ENCODE measurements at regions not wholly inside any gene's neighbourhood (a gene's known extent, or its start where the extent isn't known, plus 50 kb on each side); places are given as distances from the start of the nearest gene placed in this dataset.

DNA sequence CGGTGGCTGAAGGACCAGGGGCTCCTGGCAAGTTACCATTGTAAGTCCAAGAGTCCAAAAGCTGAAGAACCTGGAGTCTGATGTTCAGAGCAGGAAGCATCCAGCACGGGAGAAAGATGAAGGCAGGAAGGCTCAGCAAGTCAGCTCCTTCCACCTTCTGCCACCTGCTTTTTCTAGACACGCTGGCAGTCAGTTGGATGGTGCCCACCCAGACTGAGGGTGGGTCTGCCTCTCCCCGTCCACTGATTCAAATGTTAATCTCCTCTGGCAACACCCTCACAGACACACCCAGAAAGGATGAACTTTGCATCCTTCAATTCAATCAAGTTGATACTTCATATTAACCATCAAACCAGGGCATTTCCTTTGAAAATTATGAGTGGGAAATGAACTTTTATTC is 1272.4 kb upstream of the TMEM132C start:
- TF ChIP-seq, protein P1, sequence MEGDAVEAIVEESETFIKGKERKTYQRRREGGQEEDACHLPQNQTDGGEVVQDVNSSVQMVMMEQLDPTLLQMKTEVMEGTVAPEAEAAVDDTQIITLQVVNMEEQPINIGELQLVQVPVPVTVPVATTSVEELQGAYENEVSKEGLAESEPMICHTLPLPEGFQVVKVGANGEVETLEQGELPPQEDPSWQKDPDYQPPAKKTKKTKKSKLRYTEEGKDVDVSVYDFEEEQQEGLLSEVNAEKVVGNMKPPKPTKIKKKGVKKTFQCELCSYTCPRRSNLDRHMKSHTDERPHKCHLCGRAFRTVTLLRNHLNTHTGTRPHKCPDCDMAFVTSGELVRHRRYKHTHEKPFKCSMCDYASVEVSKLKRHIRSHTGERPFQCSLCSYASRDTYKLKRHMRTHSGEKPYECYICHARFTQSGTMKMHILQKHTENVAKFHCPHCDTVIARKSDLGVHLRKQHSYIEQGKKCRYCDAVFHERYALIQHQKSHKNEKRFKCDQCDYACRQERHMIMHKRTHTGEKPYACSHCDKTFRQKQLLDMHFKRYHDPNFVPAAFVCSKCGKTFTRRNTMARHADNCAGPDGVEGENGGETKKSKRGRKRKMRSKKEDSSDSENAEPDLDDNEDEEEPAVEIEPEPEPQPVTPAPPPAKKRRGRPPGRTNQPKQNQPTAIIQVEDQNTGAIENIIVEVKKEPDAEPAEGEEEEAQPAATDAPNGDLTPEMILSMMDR (conservative IDR thresholded peaks at IDR 0.05 in 1 of 2, IDR thresholded peaks at IDR 0.05 in 1 of 2; ENCODE audit: extremely low read depth in 1 of 2, insufficient read depth in 1 of 2, low read depth in 1 of 2, low read length in 2 of 2), result no peak
- no peak for TF ChIP-seq EZH2 (IDR thresholded peaks at IDR 0.05; ENCODE audit: borderline replicate concordance, low read length)

All from mammary epithelial cell (primary cell).